CD4-positive, alpha-beta T cell (primary cell): ENCODE measurements at regions not wholly inside any gene's neighbourhood (a gene's known extent, or its start where the extent isn't known, plus 50 kb on each side); places are given as distances from the start of the nearest gene placed in this dataset.

Experiments used
- ATAC-seq: fragments of 200-7000 bp; cut with Tn5 transposase; one replicate; pipeline ENCODE4 v1.10.0; 2022; ENCODE audit warnings: mild to moderate bottlenecking; ENCODE audit not compliant: poor library complexity
- CTCF ChIA-PET: fragments of 350-600 bp; sonication (Branson Sonifier 250); formaldehyde crosslinking; loops from one replicate; lab custom pipeline; 2021; ENCODE audit warnings: antibody characterized with exemption, inconsistent platforms; lab: Charles Lee
- POLR2A ChIA-PET: fragments of 350-600 bp; sonication (Branson Sonifier 250); formaldehyde crosslinking; loops from one replicate; lab custom pipeline; 2021; ENCODE audit warnings: antibody characterized with exemption, inconsistent platforms; lab: Charles Lee
- DNase-seq, 14 experiments: peaks; one replicate each; pipeline ENCODE4 v3.0.0-alpha.2; 2013 to 2020; ENCODE audit warnings: mixed read lengths in 2 of 14
- H3K27ac ChIP-seq, 2 donors: one replicate each; pipeline versions ENCODE4 v1.5.1 to v1.7.0; 2013; ENCODE audit warnings: low read length in 2 of 2, low read depth in 1 of 2, mild to moderate bottlenecking in 1 of 2
- H3K27me3 ChIP-seq, 2 experiments: 1 replicate in 1 of 2; 2 replicates in 1 of 2; pipeline versions ENCODE4 v1.6.1 to v1.7.0; 2013; ENCODE audit warnings: low read length in 2 of 2, control low read depth in 1 of 2, mild to moderate bottlenecking in 1 of 2, moderate library complexity in 1 of 2; ENCODE audit not compliant: insufficient read depth in 2 of 2, control insufficient read depth in 1 of 2
- H3K36me3 ChIP-seq: one replicate; pipeline ENCODE4 v1.6.1; 2013; ENCODE audit warnings: low read length, control low read depth; ENCODE audit not compliant: insufficient read depth
- H3K4me1 ChIP-seq: one replicate; pipeline ENCODE4 v1.6.1; 2013; ENCODE audit warnings: low read length, control low read depth; ENCODE audit not compliant: insufficient read depth
- H3K4me3 ChIP-seq: one replicate; pipeline ENCODE4 v1.5.1; 2013; ENCODE audit warnings: mild to moderate bottlenecking, low read length, moderate library complexity
- H3K9me3 ChIP-seq, 2 experiments: 1 replicate in 1 of 2; 2 replicates in 1 of 2; pipeline versions ENCODE4 v1.6.1 to v1.7.0; 2013; ENCODE audit warnings: low read length in 2 of 2, mild to moderate bottlenecking in 2 of 2, control low read depth in 1 of 2, moderate library complexity in 1 of 2; ENCODE audit not compliant: control insufficient read depth in 1 of 2, insufficient read depth in 1 of 2
- H3K27ac Mint-ChIP-seq: one replicate; pipeline ENCODE4 v1.8.0; 2020; ENCODE audit warnings: mixed read lengths
- H3K27me3 Mint-ChIP-seq: one replicate; pipeline ENCODE4 v1.8.0; 2021; ENCODE audit warnings: mixed read lengths
- H3K36me3 Mint-ChIP-seq: one replicate; pipeline ENCODE4 v1.8.0; 2021; ENCODE audit warnings: low read depth, mixed read lengths
- H3K4me1 Mint-ChIP-seq: one replicate; pipeline ENCODE4 v1.8.0; 2021; ENCODE audit warnings: low read depth, mixed read lengths
- H3K4me3 Mint-ChIP-seq: one replicate; pipeline ENCODE4 v1.8.0; 2020; ENCODE audit warnings: mild to moderate bottlenecking, mixed read lengths
- H3K9me3 Mint-ChIP-seq: one replicate; pipeline ENCODE4 v1.8.0; 2020; ENCODE audit warnings: mixed read lengths
- intact Hi-C, 2 experiments: fragments of 100-400 bp; cut with DNase I in 1 of 2; cut with micrococcal nuclease in 1 of 2; formaldehyde crosslinking; loops; one replicate each; pipeline versions ENCODE4 v1.15.1 to v1.9.0; 2023 to 2025; cut with DNase I, micrococcal nuclease
- TF ChIP-seq, protein P1 (sequence below): fragments of 200-600 bp; IDR thresholded peaks from one replicate; pipeline ENCODE4 v1.8.0; 2022; ENCODE audit warnings: antibody characterized with exemption, mild to moderate bottlenecking

GRCh38 chr3:105938806-105939205, 70.0 kb upstream of the CBLB start:
- Histone ChIP-seq H3K4me3 (no peak overlapping the region), H3K27me3 (no peaks in the 10 kb centered on the region), H3K9me3 (peaks cover 0 to 5% of the 10 kb centered on the region in 2 experiments), H3K27ac (no peak overlapping the region), H3K4me1 (no peaks in the 10 kb centered on the region), H3K36me3 (no peaks in the 10 kb centered on the region)
- no peak for DNase-seq
- intact Hi-C loops: no loop called here
- Mint-ChIP-seq H3K27ac (no peak overlapping the region), H3K27me3 (no peaks in the 10 kb centered on the region), H3K4me1 (no peaks in the 10 kb centered on the region), H3K4me3 (no peak overlapping the region), H3K36me3 (no peaks in the 10 kb centered on the region), H3K9me3 (peaks cover 2% of the 10 kb centered on the region)
- ChIA-PET POLR2A (no interaction called here), CTCF (no interaction called here)
- ATAC-seq: no peak
- TF ChIP-seq, protein P1, sequence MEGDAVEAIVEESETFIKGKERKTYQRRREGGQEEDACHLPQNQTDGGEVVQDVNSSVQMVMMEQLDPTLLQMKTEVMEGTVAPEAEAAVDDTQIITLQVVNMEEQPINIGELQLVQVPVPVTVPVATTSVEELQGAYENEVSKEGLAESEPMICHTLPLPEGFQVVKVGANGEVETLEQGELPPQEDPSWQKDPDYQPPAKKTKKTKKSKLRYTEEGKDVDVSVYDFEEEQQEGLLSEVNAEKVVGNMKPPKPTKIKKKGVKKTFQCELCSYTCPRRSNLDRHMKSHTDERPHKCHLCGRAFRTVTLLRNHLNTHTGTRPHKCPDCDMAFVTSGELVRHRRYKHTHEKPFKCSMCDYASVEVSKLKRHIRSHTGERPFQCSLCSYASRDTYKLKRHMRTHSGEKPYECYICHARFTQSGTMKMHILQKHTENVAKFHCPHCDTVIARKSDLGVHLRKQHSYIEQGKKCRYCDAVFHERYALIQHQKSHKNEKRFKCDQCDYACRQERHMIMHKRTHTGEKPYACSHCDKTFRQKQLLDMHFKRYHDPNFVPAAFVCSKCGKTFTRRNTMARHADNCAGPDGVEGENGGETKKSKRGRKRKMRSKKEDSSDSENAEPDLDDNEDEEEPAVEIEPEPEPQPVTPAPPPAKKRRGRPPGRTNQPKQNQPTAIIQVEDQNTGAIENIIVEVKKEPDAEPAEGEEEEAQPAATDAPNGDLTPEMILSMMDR: no peak

DNA sequence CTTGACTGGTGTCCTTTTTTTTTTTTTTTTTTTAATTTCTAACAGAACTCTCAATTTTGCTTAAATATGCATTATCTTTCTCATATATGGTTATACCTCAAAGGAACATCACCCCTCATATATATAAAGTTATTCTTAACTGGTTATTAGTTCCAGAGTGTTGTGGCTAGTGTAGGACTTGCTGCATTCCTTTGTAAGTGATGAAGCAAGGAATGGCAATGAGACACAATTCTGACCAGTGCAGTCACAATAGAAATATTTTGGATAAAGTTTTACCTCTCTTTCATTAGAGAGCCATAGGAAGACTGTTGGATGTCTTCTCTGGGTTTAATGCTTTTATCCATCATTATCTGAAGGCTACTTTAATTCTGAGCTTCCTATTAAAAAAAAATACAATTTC, 75.5 kb upstream of the CBLB start:
- ChIA-PET CTCF (interaction anchor here (0.7 kb wide), 1 partner anchor 25 kb away, joined by 3 read pairs; no protein-coding TSS in a partner anchor), POLR2A (interaction anchor here (0.6 kb wide), 1 partner anchor 371 kb away, joined by 3 read pairs; no protein-coding TSS in a partner anchor)
- H3K4me3 ChIP-seq: no peak overlapping the region
- no peak overlapping the region for H3K27ac Mint-ChIP-seq
- H3K4me1 Mint-ChIP-seq: no peaks in the 10 kb centered on the region
- no peaks in the 10 kb centered on the region for H3K27me3 ChIP-seq
- no peak overlapping the region for H3K27ac ChIP-seq
- H3K27me3 Mint-ChIP-seq: no peaks in the 10 kb centered on the region
- no peak overlapping the region for H3K4me3 Mint-ChIP-seq
- no peaks in the 10 kb centered on the region for H3K36me3 ChIP-seq
- intact Hi-C loops: no loop called here
- DNase-seq: no peak
- peaks cover 0 to 5% of the 10 kb centered on the region in 2 experiments for H3K9me3 ChIP-seq
- H3K9me3 Mint-ChIP-seq: no peaks in the 10 kb centered on the region
- TF ChIP-seq, protein P1: no peak
- no peaks in the 10 kb centered on the region for H3K36me3 Mint-ChIP-seq
- H3K4me1 ChIP-seq: no peaks in the 10 kb centered on the region
- ATAC-seq: no peak

DNA sequence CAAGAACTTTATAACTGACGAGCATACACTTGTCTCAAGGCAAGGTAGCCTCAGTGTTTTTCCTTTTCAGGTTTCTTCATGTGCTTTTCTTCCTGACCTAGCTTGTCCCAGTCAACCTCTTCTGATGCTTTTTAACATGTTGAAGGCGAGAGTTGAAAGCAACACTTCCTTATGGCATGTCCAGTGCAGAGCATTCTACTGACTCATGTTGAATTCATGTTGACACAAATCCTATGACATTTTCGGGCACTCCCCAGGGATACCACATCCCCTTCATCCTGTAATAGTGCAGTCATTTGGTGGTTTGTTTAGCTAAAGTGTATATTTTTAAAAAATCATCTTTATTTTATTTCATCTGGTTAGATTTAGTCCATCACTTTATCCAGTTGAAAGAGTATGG, 75.9 kb upstream of the CBLB start:
- no peak overlapping the region for H3K27ac Mint-ChIP-seq
- intact Hi-C loops: no loop called here
- CTCF ChIA-PET: interaction anchor here (0.7 kb wide), 1 partner anchor 25 kb away, joined by 3 read pairs; no protein-coding TSS in a partner anchor
- no peaks in the 10 kb centered on the region for H3K36me3 ChIP-seq
- H3K27me3 Mint-ChIP-seq: no peaks in the 10 kb centered on the region
- H3K4me1 Mint-ChIP-seq: no peaks in the 10 kb centered on the region
- TF ChIP-seq, protein P1: no peak
- POLR2A ChIA-PET: interaction anchor here (0.6 kb wide), 1 partner anchor 371 kb away, joined by 3 read pairs; no protein-coding TSS in a partner anchor
- no peak for ATAC-seq
- H3K27ac ChIP-seq: no peak overlapping the region
- no peaks in the 10 kb centered on the region for H3K27me3 ChIP-seq
- no peaks in the 10 kb centered on the region for H3K36me3 Mint-ChIP-seq
- H3K9me3 ChIP-seq: peaks cover 0 to 5% of the 10 kb centered on the region in 2 experiments
- H3K9me3 Mint-ChIP-seq: no peaks in the 10 kb centered on the region
- H3K4me1 ChIP-seq: no peaks in the 10 kb centered on the region
- H3K4me3 Mint-ChIP-seq: no peak overlapping the region
- no peak overlapping the region for H3K4me3 ChIP-seq
- no peak for DNase-seq
